SU-DHL-6 (cell line): ENCODE measurements at regions not wholly inside any gene's neighbourhood (a gene's known extent, or its start where the extent isn't known, plus 50 kb on each side); places are given as distances from the start of the nearest gene placed in this dataset.

Experiments
- H2AFZ ChIP-seq: fragments of 200-600 bp; sonication (generic); 2 replicates; pipeline ENCODE4 v1.6.1; 2014; ENCODE audit warnings: low read depth, mild to moderate bottlenecking, moderate library complexity, mixed read lengths, antibody characterized with exemption, low read length; ENCODE audit not compliant: severe bottlenecking
- H3F3A ChIP-seq: fragments of 200-600 bp; shearing (Covaris generic); 2 replicates; pipeline ENCODE4 v1.6.0; 2016; ENCODE audit warnings: antibody characterized with exemption, mild to moderate bottlenecking; ENCODE audit not compliant: insufficient read depth
- H3K27ac ChIP-seq: fragments of 200-600 bp; sonication (generic); 2 replicates; pipeline ENCODE4 v1.5.1; 2016; ENCODE audit warnings: low read depth, mild to moderate bottlenecking, low read length, moderate library complexity, mixed read lengths
- H3K27me3 ChIP-seq: fragments of 200-600 bp; sonication (generic), shearing (Covaris generic); 2 replicates; pipeline ENCODE4 v1.6.0; 2014; ENCODE audit warnings: mild to moderate bottlenecking, low read length
- H3K36me3 ChIP-seq: fragments of 200-600 bp; sonication (generic); 2 replicates; pipeline ENCODE4 v1.6.1; 2014; ENCODE audit warnings: mild to moderate bottlenecking, low read length, mixed read lengths
- H3K4me2 ChIP-seq: fragments of 300-600, 200-600 bp; shearing (Covaris generic), sonication (generic); 2 replicates; pipeline ENCODE4 v1.6.0; 2014; ENCODE audit warnings: low read length, low read depth, mild to moderate bottlenecking; ENCODE audit not compliant: poor library complexity, severe bottlenecking
- H3K4me3 ChIP-seq: fragments of 200-600 bp; sonication (generic); 2 replicates; pipeline ENCODE4 v1.5.1; 2014; ENCODE audit warnings: antibody characterized with exemption, low read length, mild to moderate bottlenecking, mixed read lengths; ENCODE audit not compliant: insufficient read depth, poor library complexity, severe bottlenecking
- H3K79me2 ChIP-seq: fragments of 200-600 bp; sonication (generic); 2 replicates; pipeline ENCODE4 v1.6.1; 2014; ENCODE audit warnings: mild to moderate bottlenecking, low read length, moderate library complexity; ENCODE audit not compliant: insufficient read depth
- H3K9ac ChIP-seq: fragments of 200-600 bp; sonication (generic); 2 replicates; pipeline ENCODE4 v1.7.0; 2014; ENCODE audit warnings: mild to moderate bottlenecking, low read length
- H3K9me2 ChIP-seq: fragments of 200-600 bp; sonication (generic); replicated peaks from 2 replicates; pipeline ENCODE4 v1.6.1; 2014; ENCODE audit warnings: low read length; ENCODE audit not compliant: insufficient read depth
- H3K9me3 ChIP-seq: fragments of 200-600 bp; sonication (generic); 2 replicates; pipeline ENCODE4 v1.6.1; 2014; ENCODE audit warnings: low read length, mixed read lengths; ENCODE audit not compliant: insufficient read depth
- H4K20me1 ChIP-seq: fragments of 200-600 bp; sonication (generic); 2 replicates; pipeline ENCODE4 v1.6.1; 2014; ENCODE audit warnings: low read depth, mild to moderate bottlenecking, antibody characterized with exemption, low read length, moderate library complexity, mixed read lengths
- EZH2phosphoT487 ChIP-seq: fragments of 200-600 bp; sonication (generic), shearing (Covaris generic); conservative IDR thresholded peaks from 2 replicates; pipeline ENCODE4 v1.6.1; 2018; ENCODE audit warnings: mild to moderate bottlenecking, antibody characterized with exemption, low read length, moderate library complexity, mixed read lengths
- TF ChIP-seq, protein P1 (sequence below): fragments of 200-600 bp; sonication (generic); IDR thresholded peaks from one replicate; pipeline ENCODE4 v1.5.1; 2017; ENCODE audit warnings: antibody characterized with exemption, mild to moderate bottlenecking, low read length, moderate library complexity; ENCODE audit not compliant: insufficient read depth, poor library complexity, severe bottlenecking

- no peak for TF ChIP-seq EZH2phosphoT487
- TF ChIP-seq, protein P1, sequence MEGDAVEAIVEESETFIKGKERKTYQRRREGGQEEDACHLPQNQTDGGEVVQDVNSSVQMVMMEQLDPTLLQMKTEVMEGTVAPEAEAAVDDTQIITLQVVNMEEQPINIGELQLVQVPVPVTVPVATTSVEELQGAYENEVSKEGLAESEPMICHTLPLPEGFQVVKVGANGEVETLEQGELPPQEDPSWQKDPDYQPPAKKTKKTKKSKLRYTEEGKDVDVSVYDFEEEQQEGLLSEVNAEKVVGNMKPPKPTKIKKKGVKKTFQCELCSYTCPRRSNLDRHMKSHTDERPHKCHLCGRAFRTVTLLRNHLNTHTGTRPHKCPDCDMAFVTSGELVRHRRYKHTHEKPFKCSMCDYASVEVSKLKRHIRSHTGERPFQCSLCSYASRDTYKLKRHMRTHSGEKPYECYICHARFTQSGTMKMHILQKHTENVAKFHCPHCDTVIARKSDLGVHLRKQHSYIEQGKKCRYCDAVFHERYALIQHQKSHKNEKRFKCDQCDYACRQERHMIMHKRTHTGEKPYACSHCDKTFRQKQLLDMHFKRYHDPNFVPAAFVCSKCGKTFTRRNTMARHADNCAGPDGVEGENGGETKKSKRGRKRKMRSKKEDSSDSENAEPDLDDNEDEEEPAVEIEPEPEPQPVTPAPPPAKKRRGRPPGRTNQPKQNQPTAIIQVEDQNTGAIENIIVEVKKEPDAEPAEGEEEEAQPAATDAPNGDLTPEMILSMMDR: no peak
- Histone ChIP-seq H3K9ac (no peak overlapping the region), H3K4me2 (no peak overlapping the region), H3K9me3 (no peaks in the 10 kb centered on the region), H3K36me3 (no peaks in the 10 kb centered on the region), H3K9me2 (no peaks in the 10 kb centered on the region), H3K4me3 (no peak overlapping the region), H3K79me2 (no peaks in the 10 kb centered on the region), H2AFZ (no peak overlapping the region), H3K27me3 (no peaks in the 10 kb centered on the region), H4K20me1 (no peaks in the 10 kb centered on the region), H3K27ac (no peak overlapping the region), H3F3A (no peaks in the 10 kb centered on the region)
Measured at GRCh38 chr11:15576769-15577168, 462.0 kb downstream of the INSC start.

DNA sequence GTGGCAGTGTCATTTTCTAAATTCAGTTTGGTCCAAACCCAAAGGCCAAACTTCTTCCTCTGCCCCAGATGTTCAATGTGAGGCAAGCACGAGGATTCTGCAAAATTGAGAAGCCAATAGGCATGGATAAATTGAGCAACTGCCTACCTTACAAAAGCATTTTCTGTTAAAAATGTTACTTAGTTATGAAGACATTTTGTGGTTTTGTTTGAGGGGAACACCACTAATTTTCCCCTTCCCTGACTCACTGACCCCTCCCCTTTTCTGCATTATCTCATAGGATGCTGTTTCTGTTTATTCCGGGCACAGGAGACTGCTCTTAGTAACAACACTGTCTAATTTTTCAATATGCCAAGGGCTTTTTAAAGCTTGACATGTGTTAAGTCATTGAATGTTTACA, 462.8 kb downstream of the INSC start:
- no peak overlapping the region for H3K27ac ChIP-seq
- no peaks in the 10 kb centered on the region for H3K9me2 ChIP-seq
- no peak overlapping the region for H3K9ac ChIP-seq
- H3K4me2 ChIP-seq: no peak overlapping the region
- H3K36me3 ChIP-seq: no peaks in the 10 kb centered on the region
- no peaks in the 10 kb centered on the region for H3F3A ChIP-seq
- H3K79me2 ChIP-seq: no peaks in the 10 kb centered on the region
- H2AFZ ChIP-seq: no peak overlapping the region
- H3K4me3 ChIP-seq: no peak overlapping the region
- no peaks in the 10 kb centered on the region for H3K27me3 ChIP-seq
- H3K9me3 ChIP-seq: no peaks in the 10 kb centered on the region
- TF ChIP-seq, protein P1: no peak
- TF ChIP-seq EZH2phosphoT487: no peak
- no peaks in the 10 kb centered on the region for H4K20me1 ChIP-seq

DNA sequence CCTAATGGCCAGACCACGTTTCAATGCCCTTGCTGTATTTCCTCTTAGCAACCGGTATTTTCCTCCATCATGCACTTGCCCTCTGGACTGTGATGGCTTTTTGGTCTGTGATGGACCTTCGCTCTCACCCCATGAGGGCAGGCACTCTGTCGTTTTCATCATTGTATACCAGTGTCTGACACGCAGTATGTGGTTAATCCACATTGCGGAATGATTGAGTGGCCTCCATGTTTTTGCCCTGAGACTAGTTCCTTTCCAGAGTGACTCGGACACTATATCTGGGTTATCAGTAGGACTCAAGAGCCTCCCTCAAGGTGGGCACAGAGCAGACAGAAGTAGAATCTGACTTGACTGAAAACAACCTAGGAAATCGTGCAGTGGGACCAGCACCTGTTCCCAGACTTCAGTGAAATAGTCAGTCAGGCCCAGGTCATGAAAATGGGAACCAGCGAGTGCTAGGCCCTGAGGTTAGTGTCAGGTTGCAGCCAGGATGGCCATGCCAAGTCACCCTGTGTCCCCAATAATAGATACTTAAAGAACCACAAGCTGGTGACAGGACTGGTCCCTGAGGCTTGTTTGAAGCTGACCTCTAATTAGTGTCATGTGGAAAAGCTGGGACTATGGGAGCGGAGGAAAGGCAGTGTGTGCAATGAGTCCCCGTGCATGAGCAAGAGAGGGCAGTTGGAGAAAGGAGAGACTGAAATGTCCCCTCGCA, 464.7 kb downstream of the INSC start:
- TF ChIP-seq, protein P1: no peak
- no peak for TF ChIP-seq EZH2phosphoT487
- Histone ChIP-seq H3K79me2 (no peaks in the 10 kb centered on the region), H3K4me2 (no peak overlapping the region), H4K20me1 (no peaks in the 10 kb centered on the region), H3K27me3 (no peaks in the 10 kb centered on the region), H3K9me3 (no peaks in the 10 kb centered on the region), H3K4me3 (no peak overlapping the region), H3K27ac (no peak overlapping the region), H3K9ac (no peak overlapping the region), H3K9me2 (no peaks in the 10 kb centered on the region), H3K36me3 (no peaks in the 10 kb centered on the region), H2AFZ (no peak overlapping the region), H3F3A (no peaks in the 10 kb centered on the region)
